ENCODE measurements at regions not wholly inside any gene's neighbourhood (a gene's known extent, or its start where the extent isn't known, plus 50 kb on each side); places are given as distances from the start of the nearest gene placed in this dataset.

- Histone ChIP-seq H4K20me1 (ENCODE audit: insufficient read depth, low read length) (no peaks in the 10 kb centered on the region), H3K9me3 (replicated peaks in 1 of 2; ENCODE audit: control insufficient read depth in 1 of 2, insufficient read depth in 1 of 2, low read length in 2 of 2) (no peaks in the 10 kb centered on the region), H3K4me2 (replicated peaks; ENCODE audit: extremely low read depth, low read length, poor library complexity, severe bottlenecking) (no peak overlapping the region), H3K9ac (ENCODE audit: insufficient read depth, low read length, poor library complexity, severe bottlenecking) (no peak overlapping the region), H2AFZ (ENCODE audit: insufficient read depth, low read depth, low read length, poor library complexity, severe bottlenecking) (no peak overlapping the region), H3K4me1 (ENCODE audit: control insufficient read depth in 1 of 2, insufficient read depth in 2 of 2, low read length in 2 of 2) (no peaks in the 10 kb centered on the region), H3K36me3 (replicated peaks in 1 of 2; ENCODE audit: control insufficient read depth in 1 of 2, insufficient read depth in 2 of 2, low read length in 2 of 2) (no peaks in the 10 kb centered on the region), H3K27ac (ENCODE audit: low read depth in 1 of 2, low read length in 2 of 2) (no peak overlapping the region), H3K27me3 (ENCODE audit: control insufficient read depth in 2 of 2, insufficient read depth in 2 of 2, low read length in 2 of 2) (no peaks in the 10 kb centered on the region), H3K4me3 (replicated peaks in 1 of 3; ENCODE audit: low read depth in 2 of 3, low read length in 3 of 3) (no peak overlapping the region), H3K79me2 (ENCODE audit: insufficient read depth, low read length) (no peaks in the 10 kb centered on the region)
- 100% methylated on average over 5 of the region's 6 CpGs for whole genome bisulfite sequencing (ENCODE audit: insufficient coverage)
- no peaks in the 10 kb centered on the region for H3K4me1 Mint-ChIP-seq
- no peak overlapping the region for H3K27ac Mint-ChIP-seq
- DNase-seq = no peak
- TF ChIP-seq CTCF (IDR thresholded peaks at IDR 0.05) = no peak
- intact Hi-C loops (cut with micrococcal nuclease) = no loop called here
- H3K4me3 Mint-ChIP-seq = no peak overlapping the region
- peaks cover 0 to 3% (median 0%) of the 10 kb centered on the region in 3 donors for H3K27me3 Mint-ChIP-seq (ENCODE audit: low read depth in 3 of 3)
- H3K36me3 Mint-ChIP-seq = no peaks in the 10 kb centered on the region
- H3K9me3 Mint-ChIP-seq = peaks cover 0 to 2% (median 0%) of the 10 kb centered on the region in 7 donors
Measured at GRCh38 chr12:76639646-76640045, 80.1 kb upstream of the OSBPL8 start.

- Histone ChIP-seq H3K36me3 (replicated peaks in 1 of 2; ENCODE audit: control insufficient read depth in 1 of 2, insufficient read depth in 2 of 2, low read length in 2 of 2) (no peaks in the 10 kb centered on the region), H3K4me2 (replicated peaks; ENCODE audit: extremely low read depth, low read length, poor library complexity, severe bottlenecking) (no peak overlapping the region), H3K4me3 (replicated peaks in 1 of 3; ENCODE audit: low read depth in 2 of 3, low read length in 3 of 3) (no peak overlapping the region), H2AFZ (ENCODE audit: insufficient read depth, low read depth, low read length, poor library complexity, severe bottlenecking) (no peak overlapping the region), H4K20me1 (ENCODE audit: insufficient read depth, low read length) (no peaks in the 10 kb centered on the region), H3K79me2 (ENCODE audit: insufficient read depth, low read length) (no peaks in the 10 kb centered on the region), H3K27ac (ENCODE audit: low read depth in 1 of 2, low read length in 2 of 2) (no peak overlapping the region), H3K27me3 (ENCODE audit: control insufficient read depth in 2 of 2, insufficient read depth in 2 of 2, low read length in 2 of 2) (no peaks in the 10 kb centered on the region), H3K9me3 (replicated peaks in 1 of 2; ENCODE audit: control insufficient read depth in 1 of 2, insufficient read depth in 1 of 2, low read length in 2 of 2) (no peaks in the 10 kb centered on the region), H3K4me1 (ENCODE audit: control insufficient read depth in 1 of 2, insufficient read depth in 2 of 2, low read length in 2 of 2) (no peaks in the 10 kb centered on the region), H3K9ac (ENCODE audit: insufficient read depth, low read length, poor library complexity, severe bottlenecking) (no peak overlapping the region)
- Mint-ChIP-seq H3K4me1 (no peaks in the 10 kb centered on the region), H3K4me3 (no peak overlapping the region), H3K27ac (no peak overlapping the region), H3K27me3 (ENCODE audit: low read depth in 3 of 3) (peaks cover 0 to 3% (median 0%) of the 10 kb centered on the region in 3 donors), H3K36me3 (no peaks in the 10 kb centered on the region), H3K9me3 (peaks cover 0 to 3% (median under 1%) of the 10 kb centered on the region in 7 donors)
- no peak for TF ChIP-seq CTCF (IDR thresholded peaks at IDR 0.05)
- no CpG with 5 or more reads among the region's 1 CpG for WGBS (ENCODE audit: insufficient coverage)
- no peak for DNase-seq
- intact Hi-C loops (cut with micrococcal nuclease) = no loop called here
Measured at GRCh38 chr12:76641073-76641472, 81.5 kb upstream of the OSBPL8 start.
